ENCODE measurements at regions not wholly inside any gene's neighbourhood (a gene's known extent, or its start where the extent isn't known, plus 50 kb on each side); places are given as distances from the start of the nearest gene placed in this dataset.

DNA sequence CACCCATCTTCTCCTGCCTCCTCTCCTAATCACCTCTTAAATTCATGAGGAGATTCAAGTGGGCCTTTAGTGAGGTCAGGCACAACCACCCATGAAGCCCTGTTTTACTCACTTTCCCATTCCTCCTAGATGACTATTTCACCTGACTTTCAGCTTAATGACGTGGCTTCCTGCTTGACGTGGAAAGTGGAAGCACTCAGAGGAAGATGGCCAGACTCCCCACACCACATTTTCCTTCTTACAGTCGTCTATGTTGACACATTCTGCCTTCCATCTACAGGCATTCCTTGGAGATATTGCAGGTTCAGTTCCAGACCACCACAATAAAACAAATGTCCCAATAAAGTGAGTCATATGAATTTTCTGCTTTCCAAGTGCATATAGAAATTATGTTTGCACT lies 146.4 kb upstream of the TAS2R1 start (continued):
- TF ChIP-seq GABPA (IDR thresholded peaks at IDR 0.05; ENCODE audit: borderline replicate concordance, insufficient read depth, low read length) (no peak), CHD2 (IDR thresholded peaks at IDR 0.05; ENCODE audit: low read length) (no peak), EZH2 (IDR thresholded peaks at IDR 0.05; ENCODE audit: low read depth, low read length, severe bottlenecking) (no peak), SAP30 (IDR thresholded peaks at IDR 0.05; ENCODE audit: insufficient read depth, insufficient replicate concordance, low read length) (no peak), HDAC6 (IDR thresholded peaks at IDR 0.05; ENCODE audit: low read depth, low read length) (no peak), RAD21 (IDR thresholded peaks at IDR 0.05 in 1 of 2, conservative IDR thresholded peaks at IDR 0.05 in 1 of 2; ENCODE audit: low read depth in 2 of 2, low read length in 2 of 2) (no peak)
- TF ChIP-seq, protein P1, sequence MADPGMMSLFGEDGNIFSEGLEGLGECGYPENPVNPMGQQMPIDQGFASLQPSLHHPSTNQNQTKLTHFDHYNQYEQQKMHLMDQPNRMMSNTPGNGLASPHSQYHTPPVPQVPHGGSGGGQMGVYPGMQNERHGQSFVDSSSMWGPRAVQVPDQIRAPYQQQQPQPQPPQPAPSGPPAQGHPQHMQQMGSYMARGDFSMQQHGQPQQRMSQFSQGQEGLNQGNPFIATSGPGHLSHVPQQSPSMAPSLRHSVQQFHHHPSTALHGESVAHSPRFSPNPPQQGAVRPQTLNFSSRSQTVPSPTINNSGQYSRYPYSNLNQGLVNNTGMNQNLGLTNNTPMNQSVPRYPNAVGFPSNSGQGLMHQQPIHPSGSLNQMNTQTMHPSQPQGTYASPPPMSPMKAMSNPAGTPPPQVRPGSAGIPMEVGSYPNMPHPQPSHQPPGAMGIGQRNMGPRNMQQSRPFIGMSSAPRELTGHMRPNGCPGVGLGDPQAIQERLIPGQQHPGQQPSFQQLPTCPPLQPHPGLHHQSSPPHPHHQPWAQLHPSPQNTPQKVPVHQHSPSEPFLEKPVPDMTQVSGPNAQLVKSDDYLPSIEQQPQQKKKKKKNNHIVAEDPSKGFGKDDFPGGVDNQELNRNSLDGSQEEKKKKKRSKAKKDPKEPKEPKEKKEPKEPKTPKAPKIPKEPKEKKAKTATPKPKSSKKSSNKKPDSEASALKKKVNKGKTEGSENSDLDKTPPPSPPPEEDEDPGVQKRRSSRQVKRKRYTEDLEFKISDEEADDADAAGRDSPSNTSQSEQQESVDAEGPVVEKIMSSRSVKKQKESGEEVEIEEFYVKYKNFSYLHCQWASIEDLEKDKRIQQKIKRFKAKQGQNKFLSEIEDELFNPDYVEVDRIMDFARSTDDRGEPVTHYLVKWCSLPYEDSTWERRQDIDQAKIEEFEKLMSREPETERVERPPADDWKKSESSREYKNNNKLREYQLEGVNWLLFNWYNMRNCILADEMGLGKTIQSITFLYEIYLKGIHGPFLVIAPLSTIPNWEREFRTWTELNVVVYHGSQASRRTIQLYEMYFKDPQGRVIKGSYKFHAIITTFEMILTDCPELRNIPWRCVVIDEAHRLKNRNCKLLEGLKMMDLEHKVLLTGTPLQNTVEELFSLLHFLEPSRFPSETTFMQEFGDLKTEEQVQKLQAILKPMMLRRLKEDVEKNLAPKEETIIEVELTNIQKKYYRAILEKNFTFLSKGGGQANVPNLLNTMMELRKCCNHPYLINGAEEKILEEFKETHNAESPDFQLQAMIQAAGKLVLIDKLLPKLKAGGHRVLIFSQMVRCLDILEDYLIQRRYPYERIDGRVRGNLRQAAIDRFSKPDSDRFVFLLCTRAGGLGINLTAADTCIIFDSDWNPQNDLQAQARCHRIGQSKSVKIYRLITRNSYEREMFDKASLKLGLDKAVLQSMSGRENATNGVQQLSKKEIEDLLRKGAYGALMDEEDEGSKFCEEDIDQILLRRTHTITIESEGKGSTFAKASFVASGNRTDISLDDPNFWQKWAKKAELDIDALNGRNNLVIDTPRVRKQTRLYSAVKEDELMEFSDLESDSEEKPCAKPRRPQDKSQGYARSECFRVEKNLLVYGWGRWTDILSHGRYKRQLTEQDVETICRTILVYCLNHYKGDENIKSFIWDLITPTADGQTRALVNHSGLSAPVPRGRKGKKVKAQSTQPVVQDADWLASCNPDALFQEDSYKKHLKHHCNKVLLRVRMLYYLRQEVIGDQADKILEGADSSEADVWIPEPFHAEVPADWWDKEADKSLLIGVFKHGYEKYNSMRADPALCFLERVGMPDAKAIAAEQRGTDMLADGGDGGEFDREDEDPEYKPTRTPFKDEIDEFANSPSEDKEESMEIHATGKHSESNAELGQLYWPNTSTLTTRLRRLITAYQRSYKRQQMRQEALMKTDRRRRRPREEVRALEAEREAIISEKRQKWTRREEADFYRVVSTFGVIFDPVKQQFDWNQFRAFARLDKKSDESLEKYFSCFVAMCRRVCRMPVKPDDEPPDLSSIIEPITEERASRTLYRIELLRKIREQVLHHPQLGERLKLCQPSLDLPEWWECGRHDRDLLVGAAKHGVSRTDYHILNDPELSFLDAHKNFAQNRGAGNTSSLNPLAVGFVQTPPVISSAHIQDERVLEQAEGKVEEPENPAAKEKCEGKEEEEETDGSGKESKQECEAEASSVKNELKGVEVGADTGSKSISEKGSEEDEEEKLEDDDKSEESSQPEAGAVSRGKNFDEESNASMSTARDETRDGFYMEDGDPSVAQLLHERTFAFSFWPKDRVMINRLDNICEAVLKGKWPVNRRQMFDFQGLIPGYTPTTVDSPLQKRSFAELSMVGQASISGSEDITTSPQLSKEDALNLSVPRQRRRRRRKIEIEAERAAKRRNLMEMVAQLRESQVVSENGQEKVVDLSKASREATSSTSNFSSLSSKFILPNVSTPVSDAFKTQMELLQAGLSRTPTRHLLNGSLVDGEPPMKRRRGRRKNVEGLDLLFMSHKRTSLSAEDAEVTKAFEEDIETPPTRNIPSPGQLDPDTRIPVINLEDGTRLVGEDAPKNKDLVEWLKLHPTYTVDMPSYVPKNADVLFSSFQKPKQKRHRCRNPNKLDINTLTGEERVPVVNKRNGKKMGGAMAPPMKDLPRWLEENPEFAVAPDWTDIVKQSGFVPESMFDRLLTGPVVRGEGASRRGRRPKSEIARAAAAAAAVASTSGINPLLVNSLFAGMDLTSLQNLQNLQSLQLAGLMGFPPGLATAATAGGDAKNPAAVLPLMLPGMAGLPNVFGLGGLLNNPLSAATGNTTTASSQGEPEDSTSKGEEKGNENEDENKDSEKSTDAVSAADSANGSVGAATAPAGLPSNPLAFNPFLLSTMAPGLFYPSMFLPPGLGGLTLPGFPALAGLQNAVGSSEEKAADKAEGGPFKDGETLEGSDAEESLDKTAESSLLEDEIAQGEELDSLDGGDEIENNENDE (IDR thresholded peaks at IDR 0.05; ENCODE audit: insufficient replicate concordance, low read length) = no peak
